ENCODE measurements at regions not wholly inside any gene's neighbourhood (a gene's known extent, or its start where the extent isn't known, plus 50 kb on each side); places are given as distances from the start of the nearest gene placed in this dataset.
"Not testable (repeated sequence)": the region's sequence is repeated elsewhere in the genome, so short reads cannot be mapped to it uniquely, and the experiment has no call there.

- H2BK15ac ChIP-seq (ENCODE audit: low read depth, poor library complexity, severe bottlenecking); H2BK12ac ChIP-seq (ENCODE audit: low read length in 2 of 2); H3K4ac ChIP-seq (ENCODE audit: low read depth in 1 of 2, low read length in 2 of 2); H2BK5ac ChIP-seq (ENCODE audit: low read depth, low read length, poor library complexity, severe bottlenecking); H3K4me2 ChIP-seq (ENCODE audit: low read length, poor library complexity, severe bottlenecking); H3K18ac ChIP-seq (ENCODE audit: low read depth in 1 of 2, low read length in 2 of 2); H4K8ac ChIP-seq (ENCODE audit: low read length); H3K4me3 ChIP-seq (ENCODE audit: insufficient read depth in 1 of 2, low read depth in 1 of 2, low read length in 2 of 2); H2AFZ ChIP-seq (ENCODE audit: low read depth, low read length); H2AK5ac ChIP-seq (ENCODE audit: low read length, severe bottlenecking); H3K79me1 ChIP-seq (replicated peaks; ENCODE audit: low read length, poor library complexity, severe bottlenecking); H3K23ac ChIP-seq (ENCODE audit: low read length in 2 of 2); H3K14ac ChIP-seq (ENCODE audit: low read length in 2 of 2); H3K27ac ChIP-seq (ENCODE audit: low read length, poor library complexity, severe bottlenecking); H3K9me3 ChIP-seq (ENCODE audit: control insufficient read depth, low read length); H4K91ac ChIP-seq (ENCODE audit: low read length); H2BK120ac ChIP-seq (ENCODE audit: low read depth, low read length); H3K4me1 ChIP-seq (ENCODE audit: control insufficient read depth, insufficient read depth, low read depth, low read length); H3K9ac ChIP-seq (ENCODE audit: low read length); DNase-seq; H3K27me3 ChIP-seq (ENCODE audit: control insufficient read depth in 1 of 2, insufficient read depth in 1 of 2, low read length in 2 of 2); H3K36me3 ChIP-seq (ENCODE audit: control insufficient read depth in 1 of 2, insufficient read depth in 2 of 2, low read depth in 1 of 2, low read length in 2 of 2): not testable (repeated sequence)
- 100% methylated on average over 4 of the region's 8 CpGs for WGBS
Observed at GRCh38 chr2:87518547-87518946, 229.3 kb upstream of the PLGLB2 start.

- not testable (repeated sequence) for H4K8ac ChIP-seq (ENCODE audit: low read length); H3K4me3 ChIP-seq (ENCODE audit: insufficient read depth in 1 of 2, low read depth in 1 of 2, low read length in 2 of 2); H2BK15ac ChIP-seq (ENCODE audit: low read depth, poor library complexity, severe bottlenecking); H3K27ac ChIP-seq (ENCODE audit: low read length, poor library complexity, severe bottlenecking); H2BK12ac ChIP-seq (ENCODE audit: low read length in 2 of 2); H3K27me3 ChIP-seq (ENCODE audit: control insufficient read depth in 1 of 2, insufficient read depth in 1 of 2, low read length in 2 of 2); H2AFZ ChIP-seq (ENCODE audit: low read depth, low read length); H2BK5ac ChIP-seq (ENCODE audit: low read depth, low read length, poor library complexity, severe bottlenecking); H4K91ac ChIP-seq (ENCODE audit: low read length); H2AK5ac ChIP-seq (ENCODE audit: low read length, severe bottlenecking); H3K18ac ChIP-seq (ENCODE audit: low read depth in 1 of 2, low read length in 2 of 2); H2BK120ac ChIP-seq (ENCODE audit: low read depth, low read length); H3K4me1 ChIP-seq (ENCODE audit: control insufficient read depth, insufficient read depth, low read depth, low read length); H3K14ac ChIP-seq (ENCODE audit: low read length in 2 of 2); H3K9ac ChIP-seq (ENCODE audit: low read length); H3K4me2 ChIP-seq (ENCODE audit: low read length, poor library complexity, severe bottlenecking); H3K9me3 ChIP-seq (ENCODE audit: control insufficient read depth, low read length); H3K4ac ChIP-seq (ENCODE audit: low read depth in 1 of 2, low read length in 2 of 2); H3K36me3 ChIP-seq (ENCODE audit: control insufficient read depth in 1 of 2, insufficient read depth in 2 of 2, low read depth in 1 of 2, low read length in 2 of 2); H3K23ac ChIP-seq (ENCODE audit: low read length in 2 of 2); H3K79me1 ChIP-seq (replicated peaks; ENCODE audit: low read length, poor library complexity, severe bottlenecking)
- 90% methylated on average over 2 of the region's 8 CpGs for WGBS
- DNase-seq, result peak; percentile 1
Observed at GRCh38 chr2:87519158-87520011, 228.5 kb upstream of the PLGLB2 start.

GRCh38 chr2:87521057-87521456, 226.8 kb upstream of the PLGLB2 start:
- H3K4me3 ChIP-seq (ENCODE audit: insufficient read depth in 1 of 2, low read depth in 1 of 2, low read length in 2 of 2); H3K9ac ChIP-seq (ENCODE audit: low read length); H3K23ac ChIP-seq (ENCODE audit: low read length in 2 of 2); H3K36me3 ChIP-seq (ENCODE audit: control insufficient read depth in 1 of 2, insufficient read depth in 2 of 2, low read depth in 1 of 2, low read length in 2 of 2); H3K27me3 ChIP-seq (ENCODE audit: control insufficient read depth in 1 of 2, insufficient read depth in 1 of 2, low read length in 2 of 2); H3K9me3 ChIP-seq (ENCODE audit: control insufficient read depth, low read length); H2BK15ac ChIP-seq (ENCODE audit: low read depth, poor library complexity, severe bottlenecking); H3K18ac ChIP-seq (ENCODE audit: low read depth in 1 of 2, low read length in 2 of 2); H2BK120ac ChIP-seq (ENCODE audit: low read depth, low read length); H2AK5ac ChIP-seq (ENCODE audit: low read length, severe bottlenecking); H2AFZ ChIP-seq (ENCODE audit: low read depth, low read length); H4K8ac ChIP-seq (ENCODE audit: low read length); H3K4me1 ChIP-seq (ENCODE audit: control insufficient read depth, insufficient read depth, low read depth, low read length); DNase-seq; H3K14ac ChIP-seq (ENCODE audit: low read length in 2 of 2); H3K79me1 ChIP-seq (replicated peaks; ENCODE audit: low read length, poor library complexity, severe bottlenecking); H3K27ac ChIP-seq (ENCODE audit: low read length, poor library complexity, severe bottlenecking); H2BK12ac ChIP-seq (ENCODE audit: low read length in 2 of 2); H2BK5ac ChIP-seq (ENCODE audit: low read depth, low read length, poor library complexity, severe bottlenecking); H4K91ac ChIP-seq (ENCODE audit: low read length); H3K4me2 ChIP-seq (ENCODE audit: low read length, poor library complexity, severe bottlenecking); H3K4ac ChIP-seq (ENCODE audit: low read depth in 1 of 2, low read length in 2 of 2): not testable (repeated sequence)
- WGBS, result 88% methylated on average over 3 of the region's 10 CpGs

- not testable (repeated sequence) for H3K36me3 ChIP-seq (ENCODE audit: control insufficient read depth in 1 of 2, insufficient read depth in 2 of 2, low read depth in 1 of 2, low read length in 2 of 2); H3K79me1 ChIP-seq (replicated peaks; ENCODE audit: low read length, poor library complexity, severe bottlenecking); H2BK15ac ChIP-seq (ENCODE audit: low read depth, poor library complexity, severe bottlenecking); H3K9me3 ChIP-seq (ENCODE audit: control insufficient read depth, low read length); DNase-seq; H2BK5ac ChIP-seq (ENCODE audit: low read depth, low read length, poor library complexity, severe bottlenecking); H3K4me2 ChIP-seq (ENCODE audit: low read length, poor library complexity, severe bottlenecking); H4K91ac ChIP-seq (ENCODE audit: low read length); H3K4me3 ChIP-seq (ENCODE audit: insufficient read depth in 1 of 2, low read depth in 1 of 2, low read length in 2 of 2); H2AK5ac ChIP-seq (ENCODE audit: low read length, severe bottlenecking); H2BK120ac ChIP-seq (ENCODE audit: low read depth, low read length); H3K27ac ChIP-seq (ENCODE audit: low read length, poor library complexity, severe bottlenecking); H3K4ac ChIP-seq (ENCODE audit: low read depth in 1 of 2, low read length in 2 of 2); H2BK12ac ChIP-seq (ENCODE audit: low read length in 2 of 2); H3K27me3 ChIP-seq (ENCODE audit: control insufficient read depth in 1 of 2, insufficient read depth in 1 of 2, low read length in 2 of 2); H4K8ac ChIP-seq (ENCODE audit: low read length); H3K23ac ChIP-seq (ENCODE audit: low read length in 2 of 2); H2AFZ ChIP-seq (ENCODE audit: low read depth, low read length); H3K14ac ChIP-seq (ENCODE audit: low read length in 2 of 2); H3K9ac ChIP-seq (ENCODE audit: low read length); H3K4me1 ChIP-seq (ENCODE audit: control insufficient read depth, insufficient read depth, low read depth, low read length); H3K18ac ChIP-seq (ENCODE audit: low read depth in 1 of 2, low read length in 2 of 2)
- 100% methylated on average over 1 of the region's 7 CpGs for WGBS
Observed at GRCh38 chr2:87521489-87521888, 226.4 kb upstream of the PLGLB2 start.

All from mesenchymal stem cell (in vitro differentiated cells and primary cell).